WTC11 (cell line): ENCODE measurements at regions not wholly inside any gene's neighbourhood (a gene's known extent, or its start where the extent isn't known, plus 50 kb on each side); places are given as distances from the start of the nearest gene placed in this dataset.

Experiments
- ATAC-seq: fragments of 200-7000 bp; cut with Tn5 transposase; 2 replicates; pipeline ENCODE4 v1.10.0; 2021; ENCODE audit warnings: mild to moderate bottlenecking, moderate library complexity
- CTCF ChIA-PET: fragments of 300-600 bp; sonication (Branson Sonifier 250); formaldehyde crosslinking; loops from one replicate; lab custom pipeline; 2021; ENCODE audit warnings: antibody characterized with exemption; lab: Charles Lee
- POLR2A ChIA-PET: fragments of 350-600 bp; sonication (Branson Sonifier 250); formaldehyde crosslinking; loops from one replicate; lab custom pipeline; 2021; ENCODE audit warnings: antibody characterized with exemption; lab: Charles Lee
- DNase-seq: peaks from one replicate; pipeline ENCODE4 v3.0.0; 2021; ENCODE audit warnings: low spot score
- H3K27ac Mint-ChIP-seq: 2 replicates; pipeline ENCODE4 v1.8.0; 2021; ENCODE audit warnings: mixed read lengths
- H3K27me3 Mint-ChIP-seq: 2 replicates; pipeline ENCODE4 v1.8.0; 2021; ENCODE audit warnings: low read depth, mild to moderate bottlenecking, moderate library complexity, mixed read lengths
- H3K36me3 Mint-ChIP-seq: 2 replicates; pipeline ENCODE4 v1.8.0; 2021; ENCODE audit warnings: mixed read lengths
- H3K4me1 Mint-ChIP-seq: 2 replicates; pipeline ENCODE4 v1.8.0; 2022; ENCODE audit warnings: mixed read lengths
- H3K4me3 Mint-ChIP-seq: 2 replicates; pipeline ENCODE4 v1.8.0; 2021; ENCODE audit warnings: mild to moderate bottlenecking, moderate library complexity, mixed read lengths
- H3K9me3 Mint-ChIP-seq: 2 replicates; pipeline ENCODE4 v1.8.0; 2021; ENCODE audit warnings: mixed read lengths
- AFF4 ChIP-seq: sonication (generic); formaldehyde crosslinking; IDR thresholded peaks from 2 replicates; pipeline ENCODE4 v1.8.1; 2023; ENCODE audit warnings: mild to moderate bottlenecking, missing genetic modification reagents, borderline replicate concordance
- CDX4 ChIP-seq: fragments of 250-450 bp; sonication (Bioruptor Pico); IDR thresholded peaks from 2 replicates; pipeline ENCODE4 v1.9.0; 2021; ENCODE audit warnings: moderate library complexity, mild to moderate bottlenecking, inconsistent platforms, borderline replicate concordance
- GABPB1 ChIP-seq: sonication (generic); formaldehyde crosslinking; IDR thresholded peaks from 2 replicates; pipeline ENCODE4 v1.8.1; 2023; ENCODE audit warnings: mild to moderate bottlenecking, missing genetic modification reagents
- GRHL2 ChIP-seq: fragments of 250-450 bp; sonication (Bioruptor Pico); IDR thresholded peaks from 2 replicates; pipeline ENCODE4 v1.8.0; 2022; ENCODE audit warnings: mild to moderate bottlenecking, moderate library complexity; ENCODE audit not compliant: insufficient replicate concordance, severe bottlenecking
- HMGA2 ChIP-seq: fragments of 250-450 bp; sonication (Bioruptor Pico); IDR thresholded peaks from 2 replicates; pipeline ENCODE4 v1.4.0; 2021; ENCODE audit warnings: mild to moderate bottlenecking, moderate library complexity
- MAX ChIP-seq: sonication (generic); formaldehyde crosslinking; IDR thresholded peaks from 2 replicates; pipeline ENCODE4 v1.8.0; 2022; ENCODE audit warnings: mild to moderate bottlenecking, missing genetic modification reagents
- MXD4 ChIP-seq: fragments of 250-450 bp; sonication (Bioruptor Pico); IDR thresholded peaks from 2 replicates; pipeline ENCODE4 v1.8.0; 2021; ENCODE audit warnings: mild to moderate bottlenecking, moderate library complexity, borderline replicate concordance
- NFATC4 ChIP-seq: fragments of 250-450 bp; sonication (Bioruptor Pico); IDR thresholded peaks from 2 replicates; pipeline ENCODE4 v1.9.0; 2021; ENCODE audit warnings: mild to moderate bottlenecking
- NR2C2 ChIP-seq: sonication (generic); formaldehyde crosslinking; IDR thresholded peaks from 2 replicates; pipeline ENCODE4 v1.8.0; 2022; ENCODE audit warnings: mild to moderate bottlenecking, missing genetic modification reagents
- TEAD4 ChIP-seq: sonication (generic); formaldehyde crosslinking; IDR thresholded peaks from 2 replicates; pipeline ENCODE4 v1.8.0; 2022; ENCODE audit warnings: mild to moderate bottlenecking, missing genetic modification reagents
- ZMAT4 ChIP-seq: fragments of 250-450 bp; sonication (Bioruptor Pico); IDR thresholded peaks from 2 replicates; pipeline ENCODE4 v1.9.0; 2021; ENCODE audit warnings: mild to moderate bottlenecking
- ZNF219 ChIP-seq: sonication (generic); formaldehyde crosslinking; IDR thresholded peaks from 2 replicates; pipeline ENCODE4 v1.8.0; 2023; ENCODE audit warnings: missing genetic modification reagents, mild to moderate bottlenecking, borderline replicate concordance
- ZNF416 ChIP-seq: fragments of 250-450 bp; sonication (Bioruptor Pico); IDR thresholded peaks from 2 replicates; pipeline ENCODE4 v1.9.0; 2021; ENCODE audit warnings: mild to moderate bottlenecking, inconsistent platforms
- TF ChIP-seq, protein P1 (sequence below): sonication (generic); formaldehyde crosslinking; IDR thresholded peaks from 2 replicates; pipeline ENCODE4 v1.8.0; 2022; ENCODE audit warnings: mild to moderate bottlenecking, missing genetic modification reagents
- TF ChIP-seq, protein P2 (sequence below): sonication (generic); formaldehyde crosslinking; IDR thresholded peaks from 2 replicates; pipeline ENCODE4 v1.8.0; 2022; ENCODE audit warnings: missing genetic modification reagents

GRCh38 chr1:43037466-43037865, 78.8 kb upstream of the SLC2A1 start (continued):
- TF ChIP-seq, protein P1, sequence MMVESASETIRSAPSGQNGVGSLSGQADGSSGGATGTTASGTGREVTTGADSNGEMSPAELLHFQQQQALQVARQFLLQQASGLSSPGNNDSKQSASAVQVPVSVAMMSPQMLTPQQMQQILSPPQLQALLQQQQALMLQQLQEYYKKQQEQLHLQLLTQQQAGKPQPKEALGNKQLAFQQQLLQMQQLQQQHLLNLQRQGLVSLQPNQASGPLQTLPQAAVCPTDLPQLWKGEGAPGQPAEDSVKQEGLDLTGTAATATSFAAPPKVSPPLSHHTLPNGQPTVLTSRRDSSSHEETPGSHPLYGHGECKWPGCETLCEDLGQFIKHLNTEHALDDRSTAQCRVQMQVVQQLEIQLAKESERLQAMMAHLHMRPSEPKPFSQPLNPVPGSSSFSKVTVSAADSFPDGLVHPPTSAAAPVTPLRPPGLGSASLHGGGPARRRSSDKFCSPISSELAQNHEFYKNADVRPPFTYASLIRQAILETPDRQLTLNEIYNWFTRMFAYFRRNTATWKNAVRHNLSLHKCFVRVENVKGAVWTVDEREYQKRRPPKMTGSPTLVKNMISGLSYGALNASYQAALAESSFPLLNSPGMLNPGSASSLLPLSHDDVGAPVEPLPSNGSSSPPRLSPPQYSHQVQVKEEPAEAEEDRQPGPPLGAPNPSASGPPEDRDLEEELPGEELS (CRISPR knock-in tag): no peak
- TF ChIP-seq, all 79 proteins: peak for 0

GRCh38 chr1:43036932-43037331, 78.3 kb upstream of the SLC2A1 start:
- Mint-ChIP-seq H3K27me3 (no peaks in the 10 kb centered on the region), H3K27ac (peak overlapping the region; percentile 34; the same call in 1 of the 2 replicates), H3K36me3 (no peaks in the 10 kb centered on the region), H3K9me3 (no peaks in the 10 kb centered on the region), H3K4me3 (no peak overlapping the region), H3K4me1 (peaks cover 34% of the 10 kb centered on the region)
- ChIA-PET POLR2A (interaction anchor here (0.5 kb wide), 1 partner anchor 172 kb away, joined by 8 read pairs; no protein-coding TSS in a partner anchor), CTCF (interaction anchor here (1.4 kb wide), 1 partner anchor 124 kb away, joined by 3 read pairs; no protein-coding TSS in a partner anchor)
- TF ChIP-seq AFF4 (CRISPR knock-in tag): no peak
- no peak for TF ChIP-seq TEAD4 (CRISPR knock-in tag)
- TF ChIP-seq NR2C2 (CRISPR knock-in tag): no peak
- TF ChIP-seq ZNF416 (CRISPR knock-in tag): no peak
- TF ChIP-seq ZMAT4 (CRISPR knock-in tag): no peak
- no peak for TF ChIP-seq HMGA2 (CRISPR knock-in tag)
- no peak for DNase-seq
- ATAC-seq: no peak

DNA sequence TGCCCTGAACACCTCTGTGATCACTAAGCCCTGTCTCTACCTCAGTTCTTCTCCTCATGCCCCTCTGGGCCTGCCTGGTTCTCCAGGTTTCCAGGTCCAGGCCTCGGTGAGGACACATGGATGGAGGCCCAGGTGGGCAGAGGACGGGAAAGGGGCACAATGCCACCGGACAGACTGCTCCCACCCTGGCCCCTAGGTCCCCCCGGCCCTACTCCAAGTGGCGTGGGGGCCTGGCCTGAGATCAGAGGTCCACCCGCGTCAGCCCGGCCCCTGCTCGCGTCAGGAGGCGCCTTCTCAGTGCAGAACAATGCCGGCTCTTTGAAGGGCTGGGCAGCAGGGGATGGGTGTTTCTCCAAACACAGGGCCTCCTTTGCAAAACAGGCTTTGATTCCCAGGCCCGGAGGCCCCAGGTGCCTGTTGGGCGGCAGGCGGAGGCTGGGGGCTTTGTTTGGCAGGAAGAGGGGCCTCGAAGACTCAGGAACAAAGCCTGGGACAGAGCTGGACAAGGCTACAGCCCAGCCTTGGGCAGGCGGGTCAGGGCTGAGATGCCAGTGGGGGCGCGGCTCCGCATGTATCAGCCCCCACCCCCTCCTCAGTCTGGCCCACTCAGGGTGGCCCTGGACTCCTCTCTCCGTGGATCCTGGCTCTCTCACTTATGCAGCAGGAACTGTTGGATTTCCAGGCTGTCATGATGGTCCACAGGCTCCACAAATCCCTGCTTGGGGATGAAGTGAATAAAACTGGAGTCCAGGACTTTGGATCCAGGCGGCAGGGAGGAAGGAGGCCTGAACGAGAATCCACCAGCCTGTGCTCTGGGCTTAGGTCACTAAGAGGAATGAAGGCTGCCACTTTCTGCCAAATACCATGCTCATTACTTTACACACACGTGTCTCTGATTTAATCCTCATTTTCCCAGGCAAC, 77.4 kb upstream of the SLC2A1 start:
- DNase-seq (no peak), ATAC-seq (peak; percentile 54)
- H3K4me1 Mint-ChIP-seq: peaks cover 34% of the 10 kb centered on the region
- no peaks in the 10 kb centered on the region for H3K27me3 Mint-ChIP-seq
- POLR2A ChIA-PET: interaction anchor here (0.9 kb wide), 1 partner anchor 111 kb away, joined by 3 read pairs; no protein-coding TSS in a partner anchor
- CTCF ChIA-PET: interaction anchor here (1.4 kb wide), 1 partner anchor 123 kb away, joined by 3 read pairs; no protein-coding TSS in a partner anchor
- H3K9me3 Mint-ChIP-seq: no peaks in the 10 kb centered on the region
- H3K27ac Mint-ChIP-seq: peak overlapping the region; percentile 34; the same call in 1 of the 2 replicates
- no peaks in the 10 kb centered on the region for H3K36me3 Mint-ChIP-seq
- H3K4me3 Mint-ChIP-seq: no peak overlapping the region
- TF ChIP-seq GABPB1 (CRISPR knock-in tag) (peak; percentile 59; the same call in 1 of the 2 replicates), ZNF219 (CRISPR knock-in tag) (no peak)

GRCh38 chr1:43034778-43035177, 76.1 kb upstream of the SLC2A1 start:
- ATAC-seq: no peak
- Mint-ChIP-seq H3K9me3 (no peaks in the 10 kb centered on the region), H3K4me1 (peaks cover 34% of the 10 kb centered on the region), H3K27ac (no peak overlapping the region; the same call in 1 of the 2 replicates), H3K4me3 (no peak overlapping the region), H3K36me3 (no peaks in the 10 kb centered on the region), H3K27me3 (no peaks in the 10 kb centered on the region)
- ChIA-PET POLR2A (no interaction called here), CTCF (interaction anchor here (1.3 to 1.5 kb wide), 2 partner anchors 39 to 122 kb away, joined by 3 to 6 read pairs; no protein-coding TSS in a partner anchor)
- DNase-seq: no peak
- TF ChIP-seq NR2C2 (CRISPR knock-in tag): no peak
- no peak for TF ChIP-seq NFATC4
- TF ChIP-seq CDX4 (CRISPR knock-in tag): no peak
- TF ChIP-seq GRHL2 (CRISPR knock-in tag): no peak
- no peak for TF ChIP-seq MXD4 (CRISPR knock-in tag)
- TF ChIP-seq, protein P2, sequence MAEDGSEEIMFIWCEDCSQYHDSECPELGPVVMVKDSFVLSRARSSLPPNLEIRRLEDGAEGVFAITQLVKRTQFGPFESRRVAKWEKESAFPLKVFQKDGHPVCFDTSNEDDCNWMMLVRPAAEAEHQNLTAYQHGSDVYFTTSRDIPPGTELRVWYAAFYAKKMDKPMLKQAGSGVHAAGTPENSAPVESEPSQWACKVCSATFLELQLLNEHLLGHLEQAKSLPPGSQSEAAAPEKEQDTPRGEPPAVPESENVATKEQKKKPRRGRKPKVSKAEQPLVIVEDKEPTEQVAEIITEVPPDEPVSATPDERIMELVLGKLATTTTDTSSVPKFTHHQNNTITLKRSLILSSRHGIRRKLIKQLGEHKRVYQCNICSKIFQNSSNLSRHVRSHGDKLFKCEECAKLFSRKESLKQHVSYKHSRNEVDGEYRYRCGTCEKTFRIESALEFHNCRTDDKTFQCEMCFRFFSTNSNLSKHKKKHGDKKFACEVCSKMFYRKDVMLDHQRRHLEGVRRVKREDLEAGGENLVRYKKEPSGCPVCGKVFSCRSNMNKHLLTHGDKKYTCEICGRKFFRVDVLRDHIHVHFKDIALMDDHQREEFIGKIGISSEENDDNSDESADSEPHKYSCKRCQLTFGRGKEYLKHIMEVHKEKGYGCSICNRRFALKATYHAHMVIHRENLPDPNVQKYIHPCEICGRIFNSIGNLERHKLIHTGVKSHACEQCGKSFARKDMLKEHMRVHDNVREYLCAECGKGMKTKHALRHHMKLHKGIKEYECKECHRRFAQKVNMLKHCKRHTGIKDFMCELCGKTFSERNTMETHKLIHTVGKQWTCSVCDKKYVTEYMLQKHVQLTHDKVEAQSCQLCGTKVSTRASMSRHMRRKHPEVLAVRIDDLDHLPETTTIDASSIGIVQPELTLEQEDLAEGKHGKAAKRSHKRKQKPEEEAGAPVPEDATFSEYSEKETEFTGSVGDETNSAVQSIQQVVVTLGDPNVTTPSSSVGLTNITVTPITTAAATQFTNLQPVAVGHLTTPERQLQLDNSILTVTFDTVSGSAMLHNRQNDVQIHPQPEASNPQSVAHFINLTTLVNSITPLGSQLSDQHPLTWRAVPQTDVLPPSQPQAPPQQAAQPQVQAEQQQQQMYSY: no peak
- TF ChIP-seq MAX: no peak
- TF ChIP-seq GABPB1 (CRISPR knock-in tag): no peak
